NCI-H2196 (cell line): ENCODE measurements at regions not wholly inside any gene's neighbourhood (a gene's known extent, or its start where the extent isn't known, plus 50 kb on each side); places are given as distances from the start of the nearest gene placed in this dataset.
"Not testable (repeated sequence)": the region's sequence is repeated elsewhere in the genome, so short reads cannot be mapped to it uniquely, and the experiment has no call there.

Source experiments
- DNase-seq: peaks from one replicate; lab custom pipeline; 2025; ENCODE audit not compliant: unreplicated experiment; lab: John Stamatoyannopoulos, UW

DNA sequence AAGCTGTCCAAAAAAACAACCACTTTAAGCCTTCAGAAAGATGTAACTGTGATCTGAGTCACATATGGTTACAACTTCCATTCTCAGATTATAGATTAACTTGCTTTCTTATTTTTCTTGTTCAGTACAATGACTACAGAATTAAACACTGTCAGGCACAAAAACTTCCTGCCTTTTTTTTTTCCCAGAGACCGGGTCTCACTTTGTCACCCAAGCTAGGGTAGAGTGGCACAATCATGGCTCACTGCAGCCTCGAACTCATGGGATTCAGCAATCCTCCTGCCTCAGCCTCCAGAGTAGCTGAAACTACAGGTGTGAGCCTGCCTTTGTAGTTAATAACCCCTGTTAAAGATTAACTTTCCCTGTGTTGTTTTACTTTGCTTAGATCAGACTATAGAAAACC lies 163.2 kb downstream of the AVL9 start:
- DNase-seq: no peak

DNA sequence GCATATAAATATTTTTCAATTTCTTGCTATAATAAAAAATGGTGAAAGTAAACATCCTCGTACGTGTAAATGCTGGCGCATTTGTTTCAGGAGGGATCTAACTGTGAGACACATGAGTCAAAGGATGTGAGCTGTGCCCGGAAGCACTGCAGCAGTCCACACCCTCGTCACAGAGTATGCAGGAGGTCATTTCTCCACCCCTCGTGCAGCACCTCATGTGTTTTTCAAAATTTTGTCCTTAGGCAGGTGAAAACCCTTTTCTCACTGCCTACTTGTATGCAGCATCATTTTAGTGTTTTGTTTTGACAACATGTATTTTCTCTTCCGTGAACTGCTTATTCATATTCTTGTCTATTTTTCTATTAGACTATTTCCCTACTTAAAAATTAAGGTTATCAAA lies 162.7 kb downstream of the AVL9 start:
- DNase-seq: no peak

DNA sequence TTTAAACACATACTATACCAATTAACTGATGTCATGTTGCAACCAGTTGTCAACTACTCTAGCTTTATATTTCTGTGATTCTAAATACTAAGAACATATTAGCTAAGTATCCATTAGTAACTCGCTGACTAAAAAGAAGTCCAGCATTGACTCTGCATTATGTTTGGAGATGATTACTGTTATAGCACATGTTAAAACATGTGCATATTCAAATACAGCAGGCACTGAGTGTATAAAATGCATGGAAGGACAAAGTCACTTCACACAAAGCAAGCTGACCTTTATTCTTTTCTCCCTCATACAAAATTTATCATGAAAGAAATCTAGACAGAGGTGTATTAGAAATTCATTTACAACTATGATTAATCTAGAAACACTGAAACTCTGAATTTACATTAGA lies 159.3 kb downstream of the AVL9 start:
- DNase-seq: not testable (repeated sequence)

DNA sequence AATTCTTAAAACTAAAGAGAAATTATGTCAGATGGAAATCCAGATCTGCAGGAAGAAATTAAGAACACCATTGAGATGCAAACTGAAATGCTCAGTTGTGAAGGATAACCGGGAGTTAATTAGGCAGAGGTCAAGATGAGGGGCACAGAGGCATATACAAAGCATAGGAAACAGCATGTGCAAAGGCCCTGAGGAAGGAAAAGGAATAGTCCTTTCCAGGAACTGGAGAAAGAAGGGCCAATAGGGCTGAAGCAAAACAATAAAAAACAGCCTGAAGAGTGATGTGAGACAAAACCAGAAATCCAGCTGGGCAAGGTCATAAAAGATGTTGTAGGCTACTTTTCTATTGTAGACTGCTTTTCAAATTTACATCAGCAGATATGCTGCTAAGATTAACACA lies 155.1 kb downstream of the AVL9 start:
- not testable (repeated sequence) for DNase-seq

DNA sequence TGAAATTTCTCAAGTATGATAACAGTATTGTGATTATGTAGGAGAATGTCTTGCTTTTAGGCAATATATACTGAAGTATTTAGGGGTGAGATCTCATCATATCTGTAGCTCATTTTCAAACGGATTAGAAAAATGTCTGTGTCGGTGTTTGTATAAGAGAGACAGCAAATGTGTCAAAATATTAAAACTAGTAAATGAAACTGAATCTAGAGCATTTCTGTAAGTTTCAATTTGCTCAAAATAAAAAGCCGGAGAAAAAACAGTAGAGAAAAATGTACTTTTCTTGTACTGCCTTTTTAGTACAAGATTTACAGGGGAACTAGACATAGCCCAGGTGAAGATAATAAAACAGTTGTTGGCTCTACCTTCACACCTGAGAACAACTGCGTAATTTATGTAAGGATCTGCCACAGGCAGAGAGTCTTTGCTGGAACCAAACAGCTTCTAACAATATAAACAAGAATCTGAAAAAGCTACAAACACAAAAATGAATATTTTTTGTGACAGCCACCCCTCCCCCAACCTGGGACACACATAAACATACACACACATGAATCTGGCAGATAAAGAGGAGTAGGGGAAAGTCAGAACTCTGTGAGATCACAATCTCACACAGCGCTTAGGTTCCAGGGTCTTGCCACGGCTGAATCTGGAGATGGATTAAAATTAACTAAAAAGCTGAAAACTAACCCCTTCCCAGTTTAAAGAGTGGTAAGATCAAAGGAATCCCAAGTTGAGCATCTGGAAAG lies 153.3 kb downstream of the AVL9 start:
- no peak for DNase-seq

DNA sequence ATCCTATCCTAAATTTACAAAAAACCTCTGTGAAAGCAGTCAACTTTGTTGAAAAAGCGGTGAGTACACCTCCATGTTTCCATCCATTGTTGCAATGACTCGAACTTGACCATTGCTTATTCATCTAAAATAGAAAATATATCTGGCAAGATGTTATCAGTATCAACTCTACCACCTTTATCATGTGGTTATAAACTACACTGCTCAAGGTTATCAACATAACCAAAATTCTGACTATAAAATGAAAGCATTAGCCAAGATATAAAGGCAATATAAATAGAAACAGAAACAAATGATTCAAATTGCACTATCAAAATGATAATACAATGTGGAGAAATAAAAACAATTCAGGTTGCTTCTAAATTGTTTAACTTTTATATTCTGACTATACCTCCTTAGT lies 150.0 kb downstream of the AVL9 start:
- DNase-seq: not testable (repeated sequence)

DNA sequence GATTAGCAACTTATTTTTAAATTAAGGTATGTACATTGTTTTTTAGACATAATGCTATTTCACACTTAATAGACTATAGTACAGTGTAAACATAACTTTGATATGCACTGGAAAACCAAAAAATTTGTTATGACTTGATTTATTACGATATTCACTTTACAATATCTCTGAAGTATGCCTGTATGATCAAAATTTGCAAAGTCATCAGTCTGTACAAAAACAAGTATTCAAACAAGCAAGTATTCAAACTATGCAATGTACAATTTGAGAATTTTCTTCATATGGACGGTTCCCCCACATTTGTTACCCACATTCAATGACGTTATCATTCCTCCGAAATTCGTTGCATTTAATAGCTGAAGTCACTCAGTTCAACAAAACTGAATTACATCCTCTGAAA lies 147.9 kb downstream of the AVL9 start:
- no peak for DNase-seq

DNA sequence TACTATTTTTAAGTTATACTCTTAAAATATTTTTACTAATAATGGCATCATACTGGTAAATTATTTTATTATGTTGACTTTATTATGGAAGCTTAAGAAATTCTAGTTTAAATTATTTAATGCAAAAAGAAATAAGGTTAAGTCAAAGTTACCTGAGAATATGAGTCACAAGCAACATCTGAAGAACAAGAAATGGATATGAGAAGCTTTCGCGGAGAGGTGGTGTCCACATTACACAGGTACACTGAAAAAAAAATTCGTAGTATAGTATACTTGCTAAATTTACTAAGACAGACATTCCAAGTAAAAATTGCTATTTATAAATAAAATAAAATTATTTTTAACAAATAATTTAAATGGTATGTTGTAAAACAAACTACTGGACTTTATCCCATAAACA lies 143.8 kb downstream of the AVL9 start:
- no peak for DNase-seq

DNA sequence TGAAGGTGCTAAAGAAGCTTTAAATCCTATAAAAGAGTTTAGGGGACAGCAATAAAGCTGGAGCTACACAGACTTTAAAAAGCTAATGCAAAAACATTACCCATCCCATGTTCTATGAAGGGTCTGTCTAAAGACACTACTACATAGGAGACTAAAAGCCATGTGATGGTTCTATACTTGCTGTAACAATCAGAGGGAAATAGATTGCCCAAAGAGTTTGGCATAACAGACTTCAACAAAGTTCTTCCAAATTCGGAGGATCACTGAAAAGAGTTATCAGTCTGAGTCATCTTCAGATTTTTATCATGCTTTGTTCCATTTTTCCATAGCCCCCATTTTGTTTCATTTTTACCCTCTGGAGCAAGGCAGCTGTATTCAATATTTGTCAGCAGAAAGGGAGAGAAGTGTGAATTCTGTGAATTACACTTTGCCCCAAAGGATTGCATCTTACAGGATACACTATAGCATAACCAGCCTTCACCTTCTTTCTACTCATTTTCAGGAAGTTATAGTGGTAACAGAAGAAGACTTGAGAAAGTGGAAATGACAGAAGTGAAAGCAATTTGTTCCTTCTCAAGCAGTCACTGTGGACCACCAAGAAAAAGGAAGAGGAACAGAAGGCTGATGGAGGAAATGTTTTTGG lies 143.3 kb downstream of the AVL9 start:
- not testable (repeated sequence) for DNase-seq
